ENCODE measurements at regions not wholly inside any gene's neighbourhood (a gene's known extent, or its start where the extent isn't known, plus 50 kb on each side); places are given as distances from the start of the nearest gene placed in this dataset.

DNA sequence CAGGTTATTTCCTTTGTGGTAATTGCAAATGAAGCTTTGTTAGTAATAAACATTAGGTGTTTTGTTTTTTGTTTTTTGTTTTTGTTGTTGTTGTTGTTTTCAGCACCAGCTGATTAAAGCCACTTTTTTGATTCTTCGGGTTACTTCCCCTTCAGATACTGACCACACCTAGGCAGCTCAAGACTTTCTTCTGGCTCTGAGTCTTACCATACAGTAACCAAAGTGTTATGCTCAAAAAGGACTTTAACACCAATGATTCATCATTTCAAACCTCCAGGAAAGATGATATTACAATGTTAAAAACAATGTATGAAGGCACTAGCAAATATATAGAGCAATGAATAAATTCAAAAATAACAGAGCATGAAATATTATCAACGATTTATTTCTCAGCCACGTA, 265.2 kb upstream of the SP8 start:
- H3K27me3 ChIP-seq (ENCODE audit: control insufficient read depth, insufficient read depth, low read length, poor library complexity, severe bottlenecking) = no peaks in the 10 kb centered on the region
- no peaks in the 10 kb centered on the region for H3K36me3 ChIP-seq (ENCODE audit: control insufficient read depth, insufficient read depth, low read length)
- H3K4me3 ChIP-seq (ENCODE audit: insufficient read depth, low read depth, low read length) = no peak overlapping the region
- peaks cover 5% of the 10 kb centered on the region for H3K4me1 ChIP-seq (ENCODE audit: control insufficient read depth, insufficient read depth, low read length)
- WGBS, 2 experiments = 90 to 93% methylated on average over 1 to 3 of the region's 3 CpGs
- H3K9me3 ChIP-seq (ENCODE audit: control insufficient read depth, low read length) = no peaks in the 10 kb centered on the region
- H3K27ac ChIP-seq (ENCODE audit: insufficient read depth, low read depth, low read length, poor library complexity, severe bottlenecking) = no peak overlapping the region

DNA sequence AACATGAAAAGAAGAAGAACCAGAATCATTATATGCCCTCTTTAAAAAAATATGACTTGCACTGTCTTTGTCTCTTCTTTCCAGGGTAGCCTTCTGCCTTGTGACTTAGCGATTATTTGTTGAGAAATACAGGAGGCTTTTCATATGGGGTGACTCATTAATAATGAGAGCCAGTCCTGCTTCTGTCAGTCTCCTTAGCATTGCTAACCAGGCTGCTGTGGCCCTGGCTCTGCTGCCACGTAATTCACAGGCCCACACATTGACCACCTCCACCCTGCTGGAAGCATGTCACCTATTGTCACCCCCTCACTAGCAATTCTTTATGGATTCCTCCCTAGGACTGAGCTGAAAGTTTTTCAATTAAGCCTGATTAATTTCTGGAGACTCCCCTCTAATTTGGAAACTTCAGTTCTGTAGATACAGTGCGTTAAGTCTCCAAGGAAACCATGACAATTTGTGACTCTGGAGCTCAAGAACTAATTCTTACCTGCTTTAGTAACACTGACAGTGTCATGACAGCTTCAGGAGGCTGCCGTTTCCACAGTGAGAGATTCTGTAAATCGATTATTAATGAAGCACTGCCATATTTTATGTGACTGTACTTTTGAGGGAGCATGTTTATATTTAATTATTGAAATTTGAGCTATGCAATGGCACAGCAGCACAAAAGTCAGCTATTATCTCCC, 267.9 kb upstream of the SP8 start:
- Histone ChIP-seq H3K4me1 (ENCODE audit: control insufficient read depth, insufficient read depth, low read length) (peaks cover 5% of the 10 kb centered on the region), H3K4me3 (ENCODE audit: insufficient read depth, low read depth, low read length) (no peak overlapping the region), H3K36me3 (ENCODE audit: control insufficient read depth, insufficient read depth, low read length) (no peaks in the 10 kb centered on the region), H3K27ac (ENCODE audit: insufficient read depth, low read depth, low read length, poor library complexity, severe bottlenecking) (no peak overlapping the region), H3K9me3 (ENCODE audit: control insufficient read depth, low read length) (no peaks in the 10 kb centered on the region), H3K27me3 (ENCODE audit: control insufficient read depth, insufficient read depth, low read length, poor library complexity, severe bottlenecking) (no peaks in the 10 kb centered on the region)
- WGBS, 2 experiments = 85% methylated on average over 5 of the region's 5 CpGs

DNA sequence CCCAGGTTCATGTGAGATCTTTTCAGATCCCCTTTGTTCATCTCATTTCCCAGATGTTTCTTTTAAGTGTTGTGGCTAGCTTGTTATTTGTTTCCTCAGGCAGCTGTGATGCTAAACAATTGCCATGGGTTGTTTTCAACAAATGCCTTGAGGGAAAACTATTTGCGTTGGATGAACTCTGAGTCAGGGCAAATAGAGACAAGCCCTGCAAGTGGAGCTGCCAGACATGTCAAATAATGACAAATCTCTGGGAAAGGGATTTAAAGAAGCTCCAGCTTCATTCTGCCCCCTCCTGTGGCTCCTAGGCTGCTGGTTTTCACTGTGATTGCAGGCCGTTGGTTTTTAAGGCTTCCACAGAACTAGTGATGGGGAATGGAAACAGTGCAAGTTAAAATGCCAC, 272.4 kb upstream of the SP8 start:
- 82 to 93% methylated on average over 2 of the region's 2 CpGs for WGBS, 2 experiments
- no peaks in the 10 kb centered on the region for H3K9me3 ChIP-seq (ENCODE audit: control insufficient read depth, low read length)
- H3K36me3 ChIP-seq (ENCODE audit: control insufficient read depth, insufficient read depth, low read length) = no peaks in the 10 kb centered on the region
- H3K4me1 ChIP-seq (ENCODE audit: control insufficient read depth, insufficient read depth, low read length) = peaks cover 5% of the 10 kb centered on the region
- H3K4me3 ChIP-seq (ENCODE audit: insufficient read depth, low read depth, low read length) = no peak overlapping the region
- H3K27ac ChIP-seq (ENCODE audit: insufficient read depth, low read depth, low read length, poor library complexity, severe bottlenecking) = no peak overlapping the region
- H3K27me3 ChIP-seq (ENCODE audit: control insufficient read depth, insufficient read depth, low read length, poor library complexity, severe bottlenecking) = no peaks in the 10 kb centered on the region

DNA sequence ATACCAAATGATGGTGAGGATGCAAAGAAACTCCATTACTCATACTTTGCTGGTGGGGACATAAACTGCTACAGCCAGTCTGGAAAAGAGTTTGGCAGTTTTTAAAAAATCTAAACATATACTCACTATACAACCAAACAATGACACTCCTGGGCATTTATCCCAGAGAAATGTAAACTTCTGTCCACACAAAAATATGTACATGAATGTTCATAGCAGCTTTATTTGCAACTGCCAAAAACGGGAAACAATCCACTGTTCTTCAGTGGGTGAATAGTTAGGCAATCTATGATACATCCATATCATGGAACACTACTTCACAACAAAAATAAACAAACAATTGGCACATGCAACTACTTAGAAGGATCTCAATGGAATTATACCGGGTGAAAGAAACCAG, 276.4 kb upstream of the SP8 start:
- H3K27me3 ChIP-seq (ENCODE audit: control insufficient read depth, insufficient read depth, low read length, poor library complexity, severe bottlenecking) = no peaks in the 10 kb centered on the region
- no peaks in the 10 kb centered on the region for H3K9me3 ChIP-seq (ENCODE audit: control insufficient read depth, low read length)
- no peak overlapping the region for H3K27ac ChIP-seq (ENCODE audit: insufficient read depth, low read depth, low read length, poor library complexity, severe bottlenecking)
- WGBS, 2 experiments = 87 to 94% methylated on average over 2 of the region's 2 CpGs
- H3K36me3 ChIP-seq (ENCODE audit: control insufficient read depth, insufficient read depth, low read length) = no peaks in the 10 kb centered on the region
- no peak overlapping the region for H3K4me3 ChIP-seq (ENCODE audit: insufficient read depth, low read depth, low read length)
- H3K4me1 ChIP-seq (ENCODE audit: control insufficient read depth, insufficient read depth, low read length) = no peaks in the 10 kb centered on the region

DNA sequence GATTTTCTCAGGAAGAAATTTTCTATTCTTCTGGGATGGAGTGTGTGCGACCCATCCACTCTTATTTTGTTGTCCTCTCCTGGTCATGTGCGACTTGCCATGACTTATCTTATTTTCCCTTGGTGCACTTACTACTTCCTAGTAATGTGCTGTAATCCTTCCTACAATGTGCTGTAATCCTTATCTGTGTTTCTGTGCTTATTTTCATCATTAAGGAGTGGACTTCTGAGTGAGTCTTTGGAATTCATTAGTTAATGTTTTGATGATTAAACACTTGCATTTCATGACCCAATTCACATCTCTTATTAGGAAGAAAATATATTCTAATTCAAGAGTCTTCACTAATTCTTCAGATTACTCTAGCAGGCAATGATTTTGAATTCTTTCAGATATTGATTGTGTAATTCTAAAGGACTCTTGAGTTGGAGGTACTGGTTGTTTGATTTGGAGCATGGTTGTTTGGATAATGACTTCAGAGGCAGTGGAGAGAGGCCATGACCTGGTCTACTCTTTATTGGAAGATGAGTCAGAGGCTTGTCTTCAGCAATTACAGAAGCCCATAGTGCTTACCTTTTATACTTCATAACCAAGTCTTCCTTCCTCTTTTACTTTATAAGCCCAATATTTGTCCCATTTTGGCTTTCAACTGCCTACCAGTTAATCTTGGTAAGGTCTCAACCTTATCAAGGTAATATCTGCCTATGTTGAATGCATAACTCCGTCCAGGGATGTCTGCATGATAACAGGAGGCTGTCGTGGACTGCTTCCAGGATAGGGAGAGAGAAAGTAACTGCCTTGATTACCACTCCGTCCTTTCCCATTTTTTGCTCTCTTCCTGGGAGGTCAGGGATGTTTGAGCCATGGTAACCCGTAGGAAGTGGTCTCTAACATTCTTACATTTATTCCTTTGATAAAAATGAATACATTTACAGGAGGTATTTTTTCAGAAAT, 278.3 kb upstream of the SP8 start:
- 92 to 94% methylated on average over 5 of the region's 6 CpGs for WGBS, 2 experiments
- Histone ChIP-seq H3K4me3 (ENCODE audit: insufficient read depth, low read depth, low read length) (no peak overlapping the region), H3K36me3 (ENCODE audit: control insufficient read depth, insufficient read depth, low read length) (no peaks in the 10 kb centered on the region), H3K4me1 (ENCODE audit: control insufficient read depth, insufficient read depth, low read length) (no peaks in the 10 kb centered on the region), H3K27me3 (ENCODE audit: control insufficient read depth, insufficient read depth, low read length, poor library complexity, severe bottlenecking) (no peaks in the 10 kb centered on the region), H3K27ac (ENCODE audit: insufficient read depth, low read depth, low read length, poor library complexity, severe bottlenecking) (no peak overlapping the region), H3K9me3 (ENCODE audit: control insufficient read depth, low read length) (no peaks in the 10 kb centered on the region)

DNA sequence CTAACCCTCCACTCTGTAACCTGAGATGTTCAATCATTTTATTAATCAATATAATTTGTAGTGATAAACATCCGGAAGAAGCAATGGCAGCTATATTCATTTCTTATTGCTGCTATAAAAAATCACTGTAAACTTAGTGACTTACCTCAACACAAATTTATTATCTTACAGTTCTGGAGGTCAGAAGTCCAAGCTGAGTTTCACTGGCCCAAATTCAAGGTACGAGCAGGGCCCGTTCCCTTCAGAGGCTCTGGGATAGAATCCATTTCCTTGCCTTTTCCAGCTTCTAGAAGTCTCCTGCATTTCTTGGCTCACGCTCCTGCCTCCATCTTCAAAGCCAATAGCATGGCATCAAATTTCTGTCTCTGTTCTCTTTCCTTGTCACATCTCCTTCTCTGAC, 279.5 kb upstream of the SP8 start:
- Histone ChIP-seq H3K27me3 (ENCODE audit: control insufficient read depth, insufficient read depth, low read length, poor library complexity, severe bottlenecking) (no peaks in the 10 kb centered on the region), H3K9me3 (ENCODE audit: control insufficient read depth, low read length) (no peaks in the 10 kb centered on the region), H3K4me1 (ENCODE audit: control insufficient read depth, insufficient read depth, low read length) (no peaks in the 10 kb centered on the region), H3K4me3 (ENCODE audit: insufficient read depth, low read depth, low read length) (no peak overlapping the region), H3K27ac (ENCODE audit: insufficient read depth, low read depth, low read length, poor library complexity, severe bottlenecking) (no peak overlapping the region), H3K36me3 (ENCODE audit: control insufficient read depth, insufficient read depth, low read length) (no peaks in the 10 kb centered on the region)
- 92 to 96% methylated on average over 3 to 4 of the region's 4 CpGs for WGBS, 2 experiments

DNA sequence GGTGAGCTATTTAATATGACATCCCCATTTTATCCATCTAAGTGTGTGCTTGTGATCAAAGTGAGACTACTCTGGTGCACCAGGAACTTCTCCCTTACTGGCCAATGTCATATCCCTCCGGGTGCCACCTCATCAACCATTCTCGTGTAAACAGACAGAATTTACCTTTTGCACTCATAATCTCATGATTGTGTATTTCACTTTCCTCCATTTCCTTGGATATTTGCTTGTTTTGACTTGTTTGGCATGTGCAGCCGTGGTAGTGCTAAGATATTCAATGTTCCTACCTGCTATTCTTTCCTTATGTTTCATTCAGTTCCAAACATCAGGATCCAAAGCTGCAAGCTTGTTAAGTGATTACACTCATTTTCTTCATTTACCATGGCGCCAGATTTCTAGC, 280.5 kb upstream of the SP8 start:
- no peaks in the 10 kb centered on the region for H3K4me1 ChIP-seq (ENCODE audit: control insufficient read depth, insufficient read depth, low read length)
- H3K27me3 ChIP-seq (ENCODE audit: control insufficient read depth, insufficient read depth, low read length, poor library complexity, severe bottlenecking) = no peaks in the 10 kb centered on the region
- 92 to 95% methylated on average over 4 of the region's 4 CpGs for WGBS, 2 experiments

DNA sequence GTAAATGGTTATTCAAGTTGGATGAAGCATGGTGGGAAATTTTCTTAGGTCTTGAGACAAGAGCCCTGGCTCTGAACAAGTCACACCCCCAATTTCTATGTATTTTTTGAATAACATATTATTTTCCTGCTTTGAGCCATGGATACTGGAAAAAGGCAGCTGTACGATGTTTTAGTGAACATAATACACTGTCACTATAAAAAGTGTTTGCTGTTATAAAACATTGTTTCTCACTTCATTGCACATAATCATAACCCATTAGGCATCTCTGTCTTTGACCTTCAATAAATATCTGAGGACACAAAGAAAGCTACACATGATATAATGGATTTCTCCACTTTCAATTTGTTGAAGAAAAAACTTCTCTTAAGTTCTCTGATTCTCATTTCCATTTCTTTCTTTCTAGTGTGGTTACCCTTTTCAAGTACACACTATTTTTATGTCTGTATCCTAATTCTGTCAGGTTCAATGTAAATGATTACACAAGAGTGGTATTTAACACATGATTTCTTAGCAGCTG, 283.9 kb upstream of the SP8 start:
- Histone ChIP-seq H3K27ac (ENCODE audit: insufficient read depth, low read depth, low read length, poor library complexity, severe bottlenecking) (no peak overlapping the region), H3K4me3 (ENCODE audit: insufficient read depth, low read depth, low read length) (no peak overlapping the region), H3K27me3 (ENCODE audit: control insufficient read depth, insufficient read depth, low read length, poor library complexity, severe bottlenecking) (no peaks in the 10 kb centered on the region), H3K36me3 (ENCODE audit: control insufficient read depth, insufficient read depth, low read length) (no peaks in the 10 kb centered on the region), H3K4me1 (ENCODE audit: control insufficient read depth, insufficient read depth, low read length) (no peaks in the 10 kb centered on the region), H3K9me3 (ENCODE audit: control insufficient read depth, low read length) (no peaks in the 10 kb centered on the region)
- WGBS, 2 experiments = 100% methylated on average over 1 of the region's 1 CpG

More for the DNA sequence above, 280.5 kb upstream of the SP8 start:
- no peaks in the 10 kb centered on the region for H3K36me3 ChIP-seq (ENCODE audit: control insufficient read depth, insufficient read depth, low read length)
- H3K4me3 ChIP-seq (ENCODE audit: insufficient read depth, low read depth, low read length) = no peak overlapping the region
- H3K9me3 ChIP-seq (ENCODE audit: control insufficient read depth, low read length) = no peaks in the 10 kb centered on the region
- no peak overlapping the region for H3K27ac ChIP-seq (ENCODE audit: insufficient read depth, low read depth, low read length, poor library complexity, severe bottlenecking)

DNA sequence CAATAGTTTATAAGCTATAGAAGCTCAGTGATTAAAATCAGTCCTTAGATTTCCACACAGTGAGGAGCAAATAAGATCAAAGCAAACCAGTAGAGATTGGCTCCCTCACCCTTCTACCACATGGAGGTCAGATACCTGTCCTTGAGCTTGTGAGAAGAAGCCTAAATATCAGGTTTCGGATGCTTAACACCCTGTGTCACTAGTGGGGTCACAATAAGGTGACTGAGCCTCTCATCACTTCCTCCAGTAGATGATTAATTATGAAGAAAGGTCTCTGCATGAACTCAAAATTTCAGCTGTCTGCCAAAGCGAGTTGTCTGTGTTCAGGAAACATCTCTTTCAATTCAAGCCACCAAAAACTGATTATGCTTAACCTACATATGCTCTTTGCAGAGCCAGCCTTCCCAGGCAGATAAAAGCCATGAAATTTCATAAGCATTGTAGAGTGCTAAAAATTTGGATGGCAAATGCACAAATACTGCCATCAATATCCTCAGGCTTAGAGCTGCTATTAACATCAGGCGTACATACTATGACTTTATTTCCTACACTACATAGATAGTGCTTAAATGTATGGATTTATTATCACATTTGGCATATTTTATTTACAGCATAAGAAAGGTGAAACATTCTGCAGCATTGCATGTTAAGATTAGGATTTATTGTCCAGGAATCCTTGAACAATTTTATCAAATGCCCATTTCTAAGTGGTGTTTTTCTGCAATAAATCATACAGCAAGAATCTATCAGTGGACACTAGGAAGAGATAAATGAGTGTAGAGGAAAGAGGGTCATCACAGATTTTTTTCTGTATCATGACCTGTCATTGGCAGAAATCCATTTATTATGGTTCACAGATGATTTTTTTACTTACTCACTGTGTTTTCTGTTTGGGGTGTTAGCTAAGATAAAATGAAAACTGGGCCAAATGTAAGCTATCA, 285.1 kb upstream of the SP8 start:
- Histone ChIP-seq H3K27me3 (ENCODE audit: control insufficient read depth, insufficient read depth, low read length, poor library complexity, severe bottlenecking) (no peaks in the 10 kb centered on the region), H3K36me3 (ENCODE audit: control insufficient read depth, insufficient read depth, low read length) (no peaks in the 10 kb centered on the region), H3K4me1 (ENCODE audit: control insufficient read depth, insufficient read depth, low read length) (peaks cover 7% of the 10 kb centered on the region), H3K4me3 (ENCODE audit: insufficient read depth, low read depth, low read length) (no peak overlapping the region), H3K27ac (ENCODE audit: insufficient read depth, low read depth, low read length, poor library complexity, severe bottlenecking) (no peak overlapping the region), H3K9me3 (ENCODE audit: control insufficient read depth, low read length) (no peaks in the 10 kb centered on the region)
- WGBS, 2 experiments = 82 to 94% methylated on average over 2 to 3 of the region's 3 CpGs
